ENCODE measurements at regions not wholly inside any gene's neighbourhood (a gene's known extent, or its start where the extent isn't known, plus 50 kb on each side); places are given as distances from the start of the nearest gene placed in this dataset.

DNA sequence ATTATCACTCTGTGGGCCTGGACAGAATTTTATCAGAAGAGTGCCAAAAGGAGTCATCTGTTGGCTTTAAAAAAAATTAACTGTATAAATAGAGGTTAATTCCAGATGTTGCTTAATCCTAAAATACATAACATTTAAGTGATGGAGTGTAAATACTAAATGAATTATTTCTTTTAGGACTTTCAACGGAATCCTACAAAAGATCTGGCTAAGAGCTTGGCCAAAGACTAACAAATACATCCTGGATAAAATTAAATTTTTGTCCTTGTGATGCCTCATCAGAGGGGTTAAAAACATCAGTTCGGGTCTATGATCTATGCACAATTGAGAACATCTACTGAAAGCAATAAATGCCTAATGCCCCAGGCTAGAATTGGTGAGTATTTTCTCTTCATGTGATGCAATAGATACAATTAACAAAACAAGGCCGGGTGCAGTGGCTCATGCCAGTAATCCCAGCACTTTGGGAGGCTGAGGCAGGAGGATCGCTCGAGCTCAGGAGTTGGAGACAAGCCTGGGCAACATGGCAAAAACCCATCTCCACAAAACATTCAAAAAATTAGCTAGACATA lies 49.8 kb upstream of the RAP1B start:
- no peak for DNase-seq (ENCODE audit: low spot score)
- TF ChIP-seq, protein P1, sequence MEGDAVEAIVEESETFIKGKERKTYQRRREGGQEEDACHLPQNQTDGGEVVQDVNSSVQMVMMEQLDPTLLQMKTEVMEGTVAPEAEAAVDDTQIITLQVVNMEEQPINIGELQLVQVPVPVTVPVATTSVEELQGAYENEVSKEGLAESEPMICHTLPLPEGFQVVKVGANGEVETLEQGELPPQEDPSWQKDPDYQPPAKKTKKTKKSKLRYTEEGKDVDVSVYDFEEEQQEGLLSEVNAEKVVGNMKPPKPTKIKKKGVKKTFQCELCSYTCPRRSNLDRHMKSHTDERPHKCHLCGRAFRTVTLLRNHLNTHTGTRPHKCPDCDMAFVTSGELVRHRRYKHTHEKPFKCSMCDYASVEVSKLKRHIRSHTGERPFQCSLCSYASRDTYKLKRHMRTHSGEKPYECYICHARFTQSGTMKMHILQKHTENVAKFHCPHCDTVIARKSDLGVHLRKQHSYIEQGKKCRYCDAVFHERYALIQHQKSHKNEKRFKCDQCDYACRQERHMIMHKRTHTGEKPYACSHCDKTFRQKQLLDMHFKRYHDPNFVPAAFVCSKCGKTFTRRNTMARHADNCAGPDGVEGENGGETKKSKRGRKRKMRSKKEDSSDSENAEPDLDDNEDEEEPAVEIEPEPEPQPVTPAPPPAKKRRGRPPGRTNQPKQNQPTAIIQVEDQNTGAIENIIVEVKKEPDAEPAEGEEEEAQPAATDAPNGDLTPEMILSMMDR (IDR thresholded peaks at IDR 0.05; ENCODE audit: extremely low read depth, missing control alignments), result no peak

Measured in GM20000 (cell line).